SU-DHL-6 (cell line): ENCODE measurements at regions not wholly inside any gene's neighbourhood (a gene's known extent, or its start where the extent isn't known, plus 50 kb on each side); places are given as distances from the start of the nearest gene placed in this dataset.

ENCODE experiments used
- H2AFZ ChIP-seq: fragments of 200-600 bp; sonication (generic); 2 replicates; pipeline ENCODE4 v1.6.1; 2014; ENCODE audit warnings: low read depth, mild to moderate bottlenecking, moderate library complexity, mixed read lengths, antibody characterized with exemption, low read length; ENCODE audit not compliant: severe bottlenecking
- H3F3A ChIP-seq: fragments of 200-600 bp; shearing (Covaris generic); 2 replicates; pipeline ENCODE4 v1.6.0; 2016; ENCODE audit warnings: antibody characterized with exemption, mild to moderate bottlenecking; ENCODE audit not compliant: insufficient read depth
- H3K27ac ChIP-seq: fragments of 200-600 bp; sonication (generic); 2 replicates; pipeline ENCODE4 v1.5.1; 2016; ENCODE audit warnings: low read depth, mild to moderate bottlenecking, low read length, moderate library complexity, mixed read lengths
- H3K27me3 ChIP-seq: fragments of 200-600 bp; sonication (generic), shearing (Covaris generic); 2 replicates; pipeline ENCODE4 v1.6.0; 2014; ENCODE audit warnings: mild to moderate bottlenecking, low read length
- H3K36me3 ChIP-seq: fragments of 200-600 bp; sonication (generic); 2 replicates; pipeline ENCODE4 v1.6.1; 2014; ENCODE audit warnings: mild to moderate bottlenecking, low read length, mixed read lengths
- H3K4me2 ChIP-seq: fragments of 300-600, 200-600 bp; shearing (Covaris generic), sonication (generic); 2 replicates; pipeline ENCODE4 v1.6.0; 2014; ENCODE audit warnings: low read length, low read depth, mild to moderate bottlenecking; ENCODE audit not compliant: poor library complexity, severe bottlenecking
- H3K4me3 ChIP-seq: fragments of 200-600 bp; sonication (generic); 2 replicates; pipeline ENCODE4 v1.5.1; 2014; ENCODE audit warnings: antibody characterized with exemption, low read length, mild to moderate bottlenecking, mixed read lengths; ENCODE audit not compliant: insufficient read depth, poor library complexity, severe bottlenecking
- H3K79me2 ChIP-seq: fragments of 200-600 bp; sonication (generic); 2 replicates; pipeline ENCODE4 v1.6.1; 2014; ENCODE audit warnings: mild to moderate bottlenecking, low read length, moderate library complexity; ENCODE audit not compliant: insufficient read depth
- H3K9ac ChIP-seq: fragments of 200-600 bp; sonication (generic); 2 replicates; pipeline ENCODE4 v1.7.0; 2014; ENCODE audit warnings: mild to moderate bottlenecking, low read length
- H3K9me2 ChIP-seq: fragments of 200-600 bp; sonication (generic); replicated peaks from 2 replicates; pipeline ENCODE4 v1.6.1; 2014; ENCODE audit warnings: low read length; ENCODE audit not compliant: insufficient read depth
- H3K9me3 ChIP-seq: fragments of 200-600 bp; sonication (generic); 2 replicates; pipeline ENCODE4 v1.6.1; 2014; ENCODE audit warnings: low read length, mixed read lengths; ENCODE audit not compliant: insufficient read depth
- H4K20me1 ChIP-seq: fragments of 200-600 bp; sonication (generic); 2 replicates; pipeline ENCODE4 v1.6.1; 2014; ENCODE audit warnings: low read depth, mild to moderate bottlenecking, antibody characterized with exemption, low read length, moderate library complexity, mixed read lengths
- CTCF ChIP-seq: fragments of 200-600 bp; sonication (generic); IDR thresholded peaks from one replicate; pipeline ENCODE4 v1.5.1; 2017; ENCODE audit warnings: antibody characterized with exemption, mild to moderate bottlenecking, low read length, moderate library complexity; ENCODE audit not compliant: insufficient read depth, poor library complexity, severe bottlenecking
- EZH2phosphoT487 ChIP-seq: fragments of 200-600 bp; sonication (generic), shearing (Covaris generic); conservative IDR thresholded peaks from 2 replicates; pipeline ENCODE4 v1.6.1; 2018; ENCODE audit warnings: mild to moderate bottlenecking, antibody characterized with exemption, low read length, moderate library complexity, mixed read lengths

- H3K4me2 ChIP-seq, result no peak overlapping the region
- no peaks in the 10 kb centered on the region for H3K36me3 ChIP-seq
- H2AFZ ChIP-seq, result no peak overlapping the region
- no peak overlapping the region for H3K4me3 ChIP-seq
- no peak overlapping the region for H3K9ac ChIP-seq
- no peaks in the 10 kb centered on the region for H3K79me2 ChIP-seq
- TF ChIP-seq CTCF (no peak), EZH2phosphoT487 (no peak)
- H3K27ac ChIP-seq, result no peak overlapping the region
- H3K27me3 ChIP-seq, result no peaks in the 10 kb centered on the region
- H3K9me2 ChIP-seq, result no peaks in the 10 kb centered on the region
- H3K9me3 ChIP-seq, result no peaks in the 10 kb centered on the region
- no peaks in the 10 kb centered on the region for H3F3A ChIP-seq
- H4K20me1 ChIP-seq, result no peaks in the 10 kb centered on the region
These were observed 58.8 kb downstream of the TMEM30B start for GRCh38 chr14:61222388-61222787.

GRCh38 chr14:61221906-61222305 is 59.2 kb downstream of the TMEM30B start:
- H3K4me3 ChIP-seq, result no peak overlapping the region
- no peaks in the 10 kb centered on the region for H4K20me1 ChIP-seq
- no peak for TF ChIP-seq EZH2phosphoT487
- TF ChIP-seq CTCF, result no peak
- H3K27me3 ChIP-seq, result no peaks in the 10 kb centered on the region
- no peak overlapping the region for H3K9ac ChIP-seq
- no peaks in the 10 kb centered on the region for H3K9me2 ChIP-seq
- no peaks in the 10 kb centered on the region for H3K9me3 ChIP-seq
- H2AFZ ChIP-seq, result no peak overlapping the region
- H3K79me2 ChIP-seq, result no peaks in the 10 kb centered on the region
- no peak overlapping the region for H3K4me2 ChIP-seq
- H3F3A ChIP-seq, result no peaks in the 10 kb centered on the region
- H3K27ac ChIP-seq, result no peak overlapping the region
- H3K36me3 ChIP-seq, result no peaks in the 10 kb centered on the region

GRCh38 chr14:61219673-61220072 is 61.5 kb downstream of the TMEM30B start:
- no peak overlapping the region for H3K9ac ChIP-seq
- H3K4me3 ChIP-seq, result no peak overlapping the region
- no peaks in the 10 kb centered on the region for H3K79me2 ChIP-seq
- no peaks in the 10 kb centered on the region for H4K20me1 ChIP-seq
- H3K4me2 ChIP-seq, result no peak overlapping the region
- no peaks in the 10 kb centered on the region for H3K27me3 ChIP-seq
- no peak overlapping the region for H3K27ac ChIP-seq
- H3F3A ChIP-seq, result no peaks in the 10 kb centered on the region
- H3K36me3 ChIP-seq, result no peaks in the 10 kb centered on the region
- H3K9me3 ChIP-seq, result no peaks in the 10 kb centered on the region
- TF ChIP-seq EZH2phosphoT487 (no peak), CTCF (no peak)
- H3K9me2 ChIP-seq, result no peaks in the 10 kb centered on the region
- no peak overlapping the region for H2AFZ ChIP-seq

GRCh38 chr14:61219256-61219655 is 61.9 kb downstream of the TMEM30B start:
- Histone ChIP-seq H3K9ac (no peak overlapping the region), H3K4me3 (no peak overlapping the region), H3F3A (no peaks in the 10 kb centered on the region), H4K20me1 (no peaks in the 10 kb centered on the region), H3K9me2 (no peaks in the 10 kb centered on the region), H2AFZ (no peak overlapping the region), H3K36me3 (no peaks in the 10 kb centered on the region), H3K27ac (no peak overlapping the region), H3K27me3 (no peaks in the 10 kb centered on the region), H3K79me2 (no peaks in the 10 kb centered on the region), H3K4me2 (no peak overlapping the region), H3K9me3 (no peaks in the 10 kb centered on the region)
- TF ChIP-seq EZH2phosphoT487, result no peak
- TF ChIP-seq CTCF, result no peak
